GM19455 (cell line): ENCODE measurements at regions not wholly inside any gene's neighbourhood (a gene's known extent, or its start where the extent isn't known, plus 50 kb on each side); places are given as distances from the start of the nearest gene placed in this dataset.

Experiments
- ATAC-seq: cut with Tn5 transposase; IDR thresholded peaks from one replicate; pipeline ENCODE4 v1.9.1; 2021; ENCODE audit not compliant: unreplicated experiment

DNA sequence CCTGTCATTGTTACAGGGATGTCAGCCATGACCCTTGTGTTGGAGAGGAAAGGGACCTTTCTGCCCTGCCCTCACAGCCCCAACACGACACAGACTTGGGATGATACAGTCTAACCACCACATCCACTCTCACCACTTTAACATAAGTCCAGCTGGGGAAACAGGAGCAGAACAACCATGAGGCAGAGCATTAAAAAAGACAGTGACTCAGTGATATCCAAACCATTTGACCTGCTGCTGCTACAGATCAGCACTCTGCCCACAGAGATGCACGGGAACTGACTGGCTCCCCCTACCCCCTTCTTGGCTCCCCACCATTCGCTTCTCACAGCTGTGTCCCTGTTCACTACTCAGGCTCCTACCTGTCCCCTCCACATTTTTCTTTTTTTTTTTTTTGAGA is 458.6 kb downstream of the ZNF608 start:
- no peak for ATAC-seq

GRCh38 chr5:124285733-124286132 is 460.7 kb downstream of the ZNF608 start:
- no peak for ATAC-seq

- ATAC-seq = no peak
Observed at GRCh38 chr5:124285071-124285470, 461.4 kb downstream of the ZNF608 start.

GRCh38 chr5:124283031-124283430 is 463.4 kb downstream of the ZNF608 start:
- ATAC-seq = no peak

DNA sequence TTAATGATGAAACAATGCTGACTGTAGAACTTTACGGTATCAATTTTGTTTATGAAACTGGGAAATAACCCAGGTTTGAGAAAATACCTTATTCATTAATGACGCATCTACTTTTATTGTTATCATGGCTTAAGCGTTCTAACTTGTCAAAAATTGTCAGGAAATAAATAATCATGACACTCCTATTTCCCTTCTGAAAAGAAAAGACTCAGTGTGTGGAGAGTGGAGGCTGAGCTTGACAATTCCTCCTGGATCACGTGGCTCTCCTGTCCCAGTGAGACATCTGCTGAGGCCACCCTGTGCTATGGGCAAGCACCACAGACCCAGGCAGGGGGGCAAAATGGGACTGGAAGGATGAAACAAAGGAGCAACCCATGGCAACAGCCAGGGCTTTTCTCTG is 466.4 kb downstream of the ZNF608 start:
- no peak for ATAC-seq

- no peak for ATAC-seq
Observed at GRCh38 chr5:124279146-124279876, 467.1 kb downstream of the ZNF608 start.

DNA sequence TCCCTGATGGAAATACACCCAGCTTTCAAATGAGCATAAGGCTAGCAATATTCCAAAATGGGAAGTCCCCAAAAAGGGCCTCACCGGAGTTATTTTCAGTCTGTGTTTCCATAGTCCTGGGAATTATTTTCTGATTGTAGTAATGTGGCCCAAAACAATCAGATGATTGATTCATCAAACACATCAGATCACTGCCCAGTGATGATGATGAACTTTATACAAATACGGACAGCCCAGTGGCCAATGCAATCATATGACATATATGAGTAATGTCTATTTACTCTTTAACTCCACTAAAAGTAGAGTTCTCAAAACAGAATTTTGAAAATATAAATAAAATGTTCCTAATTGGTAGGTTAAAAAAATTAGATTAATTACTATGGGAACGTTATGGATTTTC is 467.8 kb downstream of the ZNF608 start:
- no peak for ATAC-seq

DNA sequence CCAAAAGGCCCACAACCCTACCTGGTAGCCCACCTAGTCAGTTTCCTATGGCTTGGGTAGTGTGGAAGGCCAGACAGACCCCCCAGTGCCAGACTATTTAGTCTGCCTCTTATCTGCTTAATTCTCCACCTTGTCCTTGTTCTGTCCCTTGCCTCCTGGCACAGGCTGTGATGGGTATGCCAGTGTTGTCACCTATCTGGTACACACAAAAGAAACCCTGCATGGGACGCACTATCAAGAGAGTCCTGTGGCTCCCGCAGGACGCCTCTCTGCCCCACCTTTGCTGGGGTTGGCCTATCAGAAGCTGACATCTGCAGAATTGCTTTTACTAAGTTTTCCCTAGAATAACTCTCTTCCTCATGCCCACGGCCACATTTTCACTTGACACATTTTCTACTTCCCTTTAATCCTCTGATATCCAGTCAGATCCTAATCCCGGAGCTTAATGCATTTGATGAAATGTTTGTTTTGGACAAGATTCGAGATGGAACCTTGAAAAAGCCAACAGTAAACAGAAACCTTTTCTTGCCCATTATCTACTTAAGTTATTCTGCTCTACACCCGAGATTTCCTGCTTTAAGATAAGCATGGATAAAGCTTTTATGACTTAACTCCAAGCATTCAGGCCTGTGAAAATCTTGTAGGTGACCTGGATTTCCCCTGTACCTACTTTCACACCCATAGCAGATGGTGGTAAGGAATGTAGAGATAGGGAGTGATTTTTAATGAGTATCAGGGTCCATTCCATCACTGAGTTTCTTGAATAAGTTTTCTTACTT is 468.5 kb downstream of the ZNF608 start:
- ATAC-seq = no peak

DNA sequence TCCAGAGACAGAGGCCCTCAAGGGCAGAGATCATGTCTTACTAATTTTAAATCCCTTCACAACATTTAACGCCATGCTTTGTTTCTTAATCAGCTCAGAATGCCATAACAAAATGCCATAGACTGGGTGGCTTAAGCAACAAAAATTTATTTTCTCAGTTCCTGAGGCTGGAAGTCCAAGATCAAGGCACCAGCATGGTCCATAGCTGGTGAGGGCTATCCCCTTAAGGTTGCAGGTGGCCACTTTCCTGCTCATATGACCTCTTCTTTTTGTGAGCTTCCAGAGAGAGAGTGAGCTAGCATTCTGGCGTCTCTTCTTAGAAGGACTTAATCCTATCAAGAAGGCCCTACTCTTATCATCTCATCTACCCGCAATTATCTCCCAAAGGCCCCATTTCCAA is 470.3 kb downstream of the ZNF608 start:
- no peak for ATAC-seq

DNA sequence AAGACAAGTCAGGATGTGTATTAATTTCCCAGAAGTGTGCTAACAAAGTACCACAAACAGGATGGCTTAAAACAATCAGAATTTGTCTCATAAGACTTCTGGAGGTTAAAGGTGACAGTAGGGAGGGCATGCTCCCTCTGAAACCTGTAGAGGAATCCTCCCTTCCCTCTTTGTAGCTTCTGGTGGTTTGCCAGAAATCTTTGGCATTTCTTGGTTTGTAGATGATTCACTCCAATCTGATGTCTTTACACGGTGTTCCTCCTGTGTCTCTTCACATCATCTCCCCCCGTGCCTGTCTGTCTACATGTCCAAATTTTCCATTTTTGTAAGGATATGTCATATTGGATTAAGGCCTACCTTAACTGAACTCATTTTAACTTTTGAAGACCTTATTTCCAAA is 471.5 kb downstream of the ZNF608 start:
- ATAC-seq = no peak

DNA sequence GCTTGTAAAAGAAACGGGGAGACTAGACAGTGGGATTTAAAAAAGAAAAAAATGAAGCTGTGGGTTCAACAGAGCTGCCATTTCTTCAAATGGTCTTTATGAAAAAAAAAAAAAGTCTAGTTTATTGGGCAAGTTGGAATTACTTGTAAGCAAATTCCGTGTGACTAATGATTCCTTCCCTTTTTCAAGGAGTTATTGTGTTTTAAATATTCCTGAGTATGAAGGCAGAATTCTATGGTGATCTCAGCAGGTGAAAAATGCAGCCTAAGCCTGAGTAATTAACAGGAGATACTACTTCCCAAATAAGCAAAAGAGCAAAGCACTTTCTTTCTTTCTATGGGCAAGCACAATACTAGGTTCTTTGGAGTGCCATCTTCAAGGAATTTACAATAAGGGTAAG is 481.9 kb downstream of the ZNF608 start:
- no peak for ATAC-seq

GRCh38 chr5:124263680-124264491 is 482.6 kb downstream of the ZNF608 start:
- no peak for ATAC-seq

GRCh38 chr5:124262991-124263571 is 483.4 kb downstream of the ZNF608 start:
- no peak for ATAC-seq

DNA sequence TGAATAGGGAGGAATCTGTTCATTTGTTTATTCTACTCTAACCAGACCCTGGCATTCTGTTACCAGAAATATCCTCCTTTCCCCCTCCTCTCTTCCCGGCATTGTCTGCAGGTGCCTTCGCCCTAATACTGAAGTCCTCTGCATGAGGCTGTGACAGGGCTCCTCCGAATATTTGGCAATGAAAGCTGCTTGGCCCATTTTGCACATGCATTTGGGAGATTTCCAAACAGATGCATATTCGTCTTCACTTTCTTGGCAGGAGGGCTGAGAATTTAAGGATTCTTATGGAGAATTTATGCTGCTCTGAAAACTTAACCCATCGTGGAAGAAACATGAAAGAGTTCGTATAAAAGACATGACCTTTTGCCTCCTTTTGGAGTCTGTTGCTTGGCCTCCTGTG is 484.0 kb downstream of the ZNF608 start:
- ATAC-seq = no peak

- no peak for ATAC-seq
Observed at GRCh38 chr5:124261848-124262247, 484.6 kb downstream of the ZNF608 start.

- ATAC-seq = no peak
Observed at GRCh38 chr5:124260921-124261515, 485.4 kb downstream of the ZNF608 start.

DNA sequence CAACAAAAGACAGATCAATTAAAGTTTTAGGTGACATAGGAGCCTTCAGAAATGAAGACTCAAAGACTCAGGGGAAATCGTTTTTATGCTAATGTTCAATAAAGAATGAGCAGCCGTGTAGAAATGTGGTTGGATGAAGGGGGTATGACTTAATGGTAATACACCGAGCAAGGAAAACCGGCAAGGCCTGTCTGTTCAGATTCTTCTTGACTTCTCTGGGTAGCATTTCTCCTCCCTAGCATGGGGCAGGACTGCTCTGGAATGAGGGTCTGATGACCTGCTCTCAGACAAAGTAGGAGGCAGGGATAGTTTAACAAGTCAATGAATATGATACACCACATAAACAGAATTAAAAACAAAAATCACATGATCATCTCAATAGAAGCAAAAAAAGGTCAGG is 487.4 kb downstream of the ZNF608 start:
- ATAC-seq = no peak

DNA sequence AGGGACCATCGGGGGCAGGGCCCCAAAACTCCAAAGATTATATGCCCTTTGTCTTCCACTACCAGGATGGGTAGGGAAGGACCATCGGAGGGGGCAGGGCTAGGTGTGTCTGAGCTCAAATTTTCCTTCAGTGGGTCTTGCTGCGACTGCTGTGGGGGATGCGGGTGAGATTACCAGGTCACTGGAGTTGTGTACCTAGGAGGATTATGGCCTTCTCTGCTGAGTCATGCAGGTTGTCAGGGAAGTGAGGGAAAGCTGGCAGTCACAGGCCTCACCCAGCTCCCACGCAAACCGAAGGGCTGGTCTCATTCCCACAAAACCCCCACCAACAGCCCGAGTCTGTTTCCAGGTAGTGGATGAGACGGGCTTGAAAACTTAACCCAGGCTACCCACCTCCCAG is 489.4 kb downstream of the ZNF608 start:
- no peak for ATAC-seq

GRCh38 chr5:124253203-124253810 is 493.1 kb downstream of the ZNF608 start:
- ATAC-seq = no peak

DNA sequence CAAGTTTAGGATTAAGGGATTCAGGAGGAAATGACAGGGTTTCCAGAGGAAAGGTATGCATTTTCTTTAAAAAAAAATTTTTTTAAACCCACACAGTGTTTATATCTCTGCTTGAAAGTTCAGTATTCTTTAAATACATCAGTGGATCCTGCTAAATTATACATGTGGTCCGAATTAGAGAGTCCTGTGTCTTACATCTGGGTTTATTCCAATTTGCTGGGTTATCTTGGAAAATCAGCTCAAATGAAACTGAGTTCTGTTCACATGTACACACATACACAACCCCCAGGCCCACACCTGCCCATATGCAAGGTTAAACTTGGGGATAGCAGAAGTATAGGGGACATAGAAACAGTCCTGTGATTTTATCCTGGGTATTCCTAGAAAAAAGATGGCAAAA is 493.7 kb downstream of the ZNF608 start:
- no peak for ATAC-seq
